ENCODE measurements at regions not wholly inside any gene's neighbourhood (a gene's known extent, or its start where the extent isn't known, plus 50 kb on each side); places are given as distances from the start of the nearest gene placed in this dataset.

DNA sequence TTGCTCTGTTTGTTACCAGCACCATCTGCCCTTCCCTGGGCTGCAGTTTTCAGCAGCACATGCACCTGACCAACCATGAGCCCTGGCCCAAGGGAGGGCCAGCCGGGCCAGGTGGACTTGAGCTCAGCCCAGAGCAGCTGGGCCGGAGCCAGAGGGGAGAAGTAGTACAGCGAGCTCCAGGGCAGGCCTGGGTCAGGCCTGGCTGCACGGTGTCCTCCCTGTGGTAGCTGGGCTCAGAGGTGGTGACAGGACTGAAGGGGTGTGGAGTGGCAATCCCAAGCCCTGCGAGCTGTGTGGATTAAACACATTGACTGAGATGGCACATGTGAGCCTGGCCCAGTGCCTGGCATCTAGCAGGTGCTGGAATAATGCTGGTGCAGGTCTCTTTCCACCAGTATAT lies 222.2 kb downstream of the GLI2 start:
- TF ChIP-seq, protein P1, sequence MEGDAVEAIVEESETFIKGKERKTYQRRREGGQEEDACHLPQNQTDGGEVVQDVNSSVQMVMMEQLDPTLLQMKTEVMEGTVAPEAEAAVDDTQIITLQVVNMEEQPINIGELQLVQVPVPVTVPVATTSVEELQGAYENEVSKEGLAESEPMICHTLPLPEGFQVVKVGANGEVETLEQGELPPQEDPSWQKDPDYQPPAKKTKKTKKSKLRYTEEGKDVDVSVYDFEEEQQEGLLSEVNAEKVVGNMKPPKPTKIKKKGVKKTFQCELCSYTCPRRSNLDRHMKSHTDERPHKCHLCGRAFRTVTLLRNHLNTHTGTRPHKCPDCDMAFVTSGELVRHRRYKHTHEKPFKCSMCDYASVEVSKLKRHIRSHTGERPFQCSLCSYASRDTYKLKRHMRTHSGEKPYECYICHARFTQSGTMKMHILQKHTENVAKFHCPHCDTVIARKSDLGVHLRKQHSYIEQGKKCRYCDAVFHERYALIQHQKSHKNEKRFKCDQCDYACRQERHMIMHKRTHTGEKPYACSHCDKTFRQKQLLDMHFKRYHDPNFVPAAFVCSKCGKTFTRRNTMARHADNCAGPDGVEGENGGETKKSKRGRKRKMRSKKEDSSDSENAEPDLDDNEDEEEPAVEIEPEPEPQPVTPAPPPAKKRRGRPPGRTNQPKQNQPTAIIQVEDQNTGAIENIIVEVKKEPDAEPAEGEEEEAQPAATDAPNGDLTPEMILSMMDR (IDR thresholded peaks at IDR 0.05) = no peak
- no peak for TF ChIP-seq POLR2AphosphoS5 (IDR thresholded peaks at IDR 0.05)
- no peak for TF ChIP-seq POLR2A (IDR thresholded peaks at IDR 0.05)
- no peak for TF ChIP-seq EP300 (IDR thresholded peaks at IDR 0.05)

All from stomach (tissue), 4 donors.